ENCODE measurements at regions not wholly inside any gene's neighbourhood (a gene's known extent, or its start where the extent isn't known, plus 50 kb on each side); places are given as distances from the start of the nearest gene placed in this dataset.
"Not testable (repeated sequence)": the region's sequence is repeated elsewhere in the genome, so short reads cannot be mapped to it uniquely, and the experiment has no call there.

DNA sequence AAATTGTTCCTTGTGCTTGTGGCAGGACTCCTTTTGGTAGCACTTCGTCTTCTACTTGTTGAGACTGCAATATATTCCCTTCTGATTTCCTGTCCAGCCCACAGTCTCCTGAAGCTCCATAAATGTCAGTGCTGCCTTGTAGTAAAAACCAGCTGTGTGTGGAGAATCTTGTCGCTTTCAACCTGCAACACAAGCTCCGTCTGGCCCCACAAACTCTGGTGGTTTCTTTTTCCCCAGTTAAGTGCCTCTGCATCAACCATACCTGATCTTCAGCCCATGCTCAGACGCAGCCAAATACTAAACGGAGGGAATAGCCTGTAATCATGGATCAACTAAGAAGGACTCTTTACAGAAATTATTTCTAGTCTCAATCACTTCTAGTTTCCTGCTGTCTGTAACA, 1133.3 kb upstream of the ADGRB3 start:
- H3K27ac Mint-ChIP-seq = no peak overlapping the region
- DNase-seq = no peak
- H3K36me3 Mint-ChIP-seq (ENCODE audit: low read depth) = 0 out of 2 replicates have a peak, but pooled peaks cover 4% of the 10 kb centered on the region
- H3K27me3 Mint-ChIP-seq (ENCODE audit: insufficient read depth) = no peaks in the 10 kb centered on the region
- peaks cover 18% of the 10 kb centered on the region for H3K9me3 Mint-ChIP-seq
- no peaks in the 10 kb centered on the region for H3K4me1 Mint-ChIP-seq (ENCODE audit: low read depth)
- H3K4me3 Mint-ChIP-seq = peak overlapping the region; percentile 29; the same call in 1 of the 2 replicates
- TF ChIP-seq, protein P1, sequence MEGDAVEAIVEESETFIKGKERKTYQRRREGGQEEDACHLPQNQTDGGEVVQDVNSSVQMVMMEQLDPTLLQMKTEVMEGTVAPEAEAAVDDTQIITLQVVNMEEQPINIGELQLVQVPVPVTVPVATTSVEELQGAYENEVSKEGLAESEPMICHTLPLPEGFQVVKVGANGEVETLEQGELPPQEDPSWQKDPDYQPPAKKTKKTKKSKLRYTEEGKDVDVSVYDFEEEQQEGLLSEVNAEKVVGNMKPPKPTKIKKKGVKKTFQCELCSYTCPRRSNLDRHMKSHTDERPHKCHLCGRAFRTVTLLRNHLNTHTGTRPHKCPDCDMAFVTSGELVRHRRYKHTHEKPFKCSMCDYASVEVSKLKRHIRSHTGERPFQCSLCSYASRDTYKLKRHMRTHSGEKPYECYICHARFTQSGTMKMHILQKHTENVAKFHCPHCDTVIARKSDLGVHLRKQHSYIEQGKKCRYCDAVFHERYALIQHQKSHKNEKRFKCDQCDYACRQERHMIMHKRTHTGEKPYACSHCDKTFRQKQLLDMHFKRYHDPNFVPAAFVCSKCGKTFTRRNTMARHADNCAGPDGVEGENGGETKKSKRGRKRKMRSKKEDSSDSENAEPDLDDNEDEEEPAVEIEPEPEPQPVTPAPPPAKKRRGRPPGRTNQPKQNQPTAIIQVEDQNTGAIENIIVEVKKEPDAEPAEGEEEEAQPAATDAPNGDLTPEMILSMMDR (IDR thresholded peaks at IDR 0.05) = no peak

DNA sequence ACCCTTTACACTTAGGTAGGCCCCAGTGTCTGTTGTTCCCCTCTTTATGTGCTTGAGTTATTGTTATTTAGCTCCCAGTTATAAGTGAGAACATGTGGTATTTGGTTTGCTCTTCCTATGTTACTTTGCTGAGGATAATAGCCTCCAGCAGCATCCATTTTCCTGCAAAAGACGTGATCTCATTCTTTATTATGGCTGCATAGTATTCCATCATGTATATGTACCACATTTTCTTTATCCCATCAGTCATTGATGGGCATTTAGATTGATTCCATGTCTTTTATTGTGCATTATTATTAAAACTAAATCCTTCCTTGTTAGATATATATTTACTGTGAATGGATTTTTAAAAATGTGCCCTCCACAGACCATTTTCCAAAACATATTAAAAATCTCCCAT, 1137.3 kb upstream of the ADGRB3 start:
- Mint-ChIP-seq H3K4me1 (ENCODE audit: low read depth) (no peaks in the 10 kb centered on the region), H3K36me3 (ENCODE audit: low read depth) (no peaks in the 10 kb centered on the region), H3K9me3 (peaks cover 11% of the 10 kb centered on the region), H3K27me3 (ENCODE audit: insufficient read depth) (no peaks in the 10 kb centered on the region), H3K27ac (no peak overlapping the region), H3K4me3 (no peak overlapping the region)
- TF ChIP-seq, protein P1 (IDR thresholded peaks at IDR 0.05) = no peak
- DNase-seq = no peak

DNA sequence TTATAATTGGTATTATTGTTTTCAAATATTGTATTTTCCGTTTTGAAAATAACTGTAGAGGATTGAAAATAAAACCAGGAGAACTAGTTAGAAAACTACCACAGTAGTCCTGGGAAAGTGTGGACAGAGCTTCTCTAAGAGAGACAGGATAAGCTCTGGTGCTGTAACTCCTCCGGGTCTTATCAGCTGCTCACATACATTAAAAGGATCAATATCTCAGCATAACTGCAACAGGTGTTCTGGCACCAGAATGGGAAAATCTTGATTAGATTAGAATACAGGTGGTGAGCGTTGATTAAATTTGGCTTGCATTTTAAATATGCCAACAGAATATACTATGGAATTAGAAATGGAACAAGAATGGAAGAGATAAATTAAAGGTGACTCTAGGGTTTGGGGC, 1138.9 kb upstream of the ADGRB3 start:
- H3K4me1 Mint-ChIP-seq (ENCODE audit: low read depth) = no peaks in the 10 kb centered on the region
- H3K27me3 Mint-ChIP-seq (ENCODE audit: insufficient read depth) = no peaks in the 10 kb centered on the region
- TF ChIP-seq, protein P1 (IDR thresholded peaks at IDR 0.05) = no peak
- DNase-seq = no peak
- no peak overlapping the region for H3K27ac Mint-ChIP-seq
- H3K36me3 Mint-ChIP-seq (ENCODE audit: low read depth) = no peaks in the 10 kb centered on the region
- H3K9me3 Mint-ChIP-seq = peaks cover 14% of the 10 kb centered on the region
- H3K4me3 Mint-ChIP-seq = no peak overlapping the region

DNA sequence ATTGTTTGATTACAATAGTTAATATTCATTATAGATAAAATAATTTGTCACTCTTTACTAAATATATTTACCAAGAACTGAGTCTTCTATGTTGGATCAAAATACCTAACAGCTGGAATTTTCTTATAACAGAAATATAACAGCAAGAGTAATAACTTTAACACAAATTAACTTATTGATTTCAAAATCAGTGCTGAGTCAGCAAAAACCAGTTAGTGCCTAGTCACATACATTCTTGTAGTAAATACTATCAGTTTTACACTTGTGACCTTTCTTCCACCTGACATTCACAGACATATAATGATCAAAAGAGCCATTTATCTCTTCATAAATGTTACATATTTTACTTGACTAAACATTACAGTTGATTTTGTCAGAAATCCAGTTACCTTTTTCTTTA, 1141.4 kb upstream of the ADGRB3 start:
- no peak for DNase-seq
- Mint-ChIP-seq H3K27ac (no peak overlapping the region), H3K27me3 (ENCODE audit: insufficient read depth) (no peaks in the 10 kb centered on the region), H3K4me3 (no peak overlapping the region), H3K36me3 (ENCODE audit: low read depth) (no peaks in the 10 kb centered on the region), H3K4me1 (ENCODE audit: low read depth) (no peaks in the 10 kb centered on the region), H3K9me3 (peaks cover 24% of the 10 kb centered on the region)
- TF ChIP-seq, protein P1 (IDR thresholded peaks at IDR 0.05) = no peak

DNA sequence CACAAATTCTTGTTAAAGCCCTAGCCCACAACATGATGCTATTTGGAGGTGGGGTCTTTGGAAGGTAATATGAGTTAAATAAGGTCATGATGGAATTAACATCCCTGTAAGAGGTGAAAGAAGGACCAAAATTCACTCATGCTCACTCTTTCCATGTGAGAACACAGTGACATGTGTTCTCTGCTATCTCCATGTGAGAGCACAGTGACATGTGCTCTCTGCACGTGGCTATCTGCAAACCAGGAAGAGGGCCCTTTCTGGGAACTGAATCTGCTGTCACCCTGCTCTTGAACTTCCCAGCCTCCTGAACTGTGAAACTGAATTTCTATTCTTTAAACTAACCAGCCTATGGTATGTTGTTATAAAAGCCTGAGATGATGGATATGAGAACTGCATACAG, 1159.4 kb upstream of the ADGRB3 start:
- Mint-ChIP-seq H3K36me3 (ENCODE audit: low read depth) (no peaks in the 10 kb centered on the region), H3K27me3 (ENCODE audit: insufficient read depth) (no peaks in the 10 kb centered on the region; the same call in 1 of the 2 replicates), H3K27ac (no peak overlapping the region), H3K9me3 (peaks cover 15% of the 10 kb centered on the region), H3K4me1 (ENCODE audit: low read depth) (no peaks in the 10 kb centered on the region), H3K4me3 (no peak overlapping the region)
- TF ChIP-seq, protein P1 (IDR thresholded peaks at IDR 0.05) = no peak
- no peak for DNase-seq

DNA sequence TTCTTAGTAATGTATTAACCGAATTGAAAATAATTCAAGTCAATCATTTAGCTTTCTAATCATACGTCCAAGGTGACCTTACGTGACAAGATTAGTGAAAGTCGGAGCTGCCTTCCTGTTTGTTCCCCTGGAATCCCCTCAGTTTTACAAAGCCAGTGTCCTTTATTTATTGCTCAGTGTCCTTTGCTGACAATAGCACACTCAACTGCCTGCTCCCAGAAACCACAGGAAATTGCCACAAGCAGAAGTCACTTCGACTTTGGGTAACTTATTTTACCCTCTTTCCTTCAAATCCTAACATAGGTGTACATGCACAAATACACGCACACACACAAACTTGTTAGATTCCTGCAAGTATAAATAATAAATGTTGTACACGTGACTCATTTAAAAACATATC, 1167.7 kb upstream of the ADGRB3 start:
- DNase-seq = no peak
- Mint-ChIP-seq H3K4me1 (ENCODE audit: low read depth) (no peaks in the 10 kb centered on the region), H3K4me3 (no peak overlapping the region), H3K9me3 (peaks cover 36% of the 10 kb centered on the region), H3K27ac (no peak overlapping the region), H3K36me3 (ENCODE audit: low read depth) (no peaks in the 10 kb centered on the region), H3K27me3 (ENCODE audit: insufficient read depth) (no peaks in the 10 kb centered on the region)
- TF ChIP-seq, protein P1 (IDR thresholded peaks at IDR 0.05) = no peak

DNA sequence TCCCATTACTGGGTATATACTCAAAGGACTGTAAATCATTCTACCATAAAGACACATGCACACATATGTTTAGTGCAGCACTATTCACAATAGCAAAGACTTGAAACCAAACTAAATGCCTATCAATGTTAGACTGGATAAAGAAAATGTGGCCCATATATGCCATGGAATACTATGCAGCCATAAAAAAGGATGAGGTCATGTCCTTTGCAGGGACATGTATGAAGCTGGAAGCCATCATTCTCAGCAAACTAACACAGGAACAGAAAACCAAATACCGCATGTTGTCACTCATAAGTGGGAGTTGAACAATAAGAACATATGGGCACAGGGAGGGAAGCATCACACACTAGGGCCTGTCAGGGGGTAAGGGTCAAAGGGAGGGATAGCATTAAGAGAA, 1172.4 kb upstream of the ADGRB3 start:
- DNase-seq; H3K4me3 Mint-ChIP-seq; H3K36me3 Mint-ChIP-seq (ENCODE audit: low read depth); H3K27me3 Mint-ChIP-seq (ENCODE audit: insufficient read depth); H3K4me1 Mint-ChIP-seq (ENCODE audit: low read depth); H3K27ac Mint-ChIP-seq: not testable (repeated sequence)
- H3K9me3 Mint-ChIP-seq = peaks cover 53% of the 10 kb centered on the region
